IMR-90 (cell line): ENCODE measurements at regions not wholly inside any gene's neighbourhood (a gene's known extent, or its start where the extent isn't known, plus 50 kb on each side); places are given as distances from the start of the nearest gene placed in this dataset.

Source experiments
- ATAC-seq: fragments of 200-7000 bp; cut with Tn5 transposase; 2 replicates; pipeline ENCODE4 v1.9.1; 2020; ENCODE audit warnings: low read depth, mild to moderate bottlenecking, moderate library complexity
- BruUV-seq: library from RNA; stranded (reverse); fragments of 400-500 nt; replicated peaks from 2 replicates; lab custom pipeline; 2021; lab: Mats Ljungman, UMichigan
- CTCF ChIA-PET: fragments of 300-600 bp; formaldehyde crosslinking; extraction: SDS; loops from one replicate; lab custom pipeline; 2021; ENCODE audit warnings: antibody characterized with exemption; lab: Yijun Ruan, JAX
- POLR2A ChIA-PET: fragments of 300-600 bp; sonication (Branson Sonifier 250); formaldehyde crosslinking; loops from one replicate; lab custom pipeline; 2022; ENCODE audit warnings: antibody characterized with exemption; ENCODE audit not compliant: unreplicated experiment; lab: Charles Lee
- DNase-seq: peaks from one replicate; pipeline ENCODE4 v3.0.0; 2013
- H2AFZ ChIP-seq: replicated peaks from 2 replicates; pipeline ENCODE3; 2013; ENCODE audit warnings: low read length, mild to moderate bottlenecking; ENCODE audit not compliant: poor library complexity
- H2AK5ac ChIP-seq: 2 replicates; pipeline ENCODE4 v1.6.1; 2013; ENCODE audit warnings: low read depth, low read length, inconsistent platforms
- H2AK9ac ChIP-seq: replicated peaks from 2 replicates; pipeline ENCODE3; 2013; ENCODE audit warnings: mild to moderate bottlenecking, low read depth, low read length, moderate library complexity; ENCODE audit not compliant: poor library complexity
- H2BK120ac ChIP-seq: 2 replicates; pipeline ENCODE4 v1.6.1; 2013; ENCODE audit warnings: low read depth, low read length, inconsistent platforms
- H2BK15ac ChIP-seq: 3 replicates; pipeline ENCODE4 v1.6.1; 2013; ENCODE audit warnings: low read depth, low read length, inconsistent platforms
- H2BK20ac ChIP-seq: 2 replicates; pipeline ENCODE4 v1.6.1; 2013; ENCODE audit warnings: low read depth, mild to moderate bottlenecking, inconsistent platforms, low read length, moderate library complexity
- H2BK5ac ChIP-seq: 2 replicates; pipeline ENCODE4 v1.6.1; 2013; ENCODE audit warnings: mild to moderate bottlenecking, low read depth, low read length, inconsistent platforms; ENCODE audit not compliant: poor library complexity, severe bottlenecking
- H3K14ac ChIP-seq: replicated peaks from 2 replicates; pipeline ENCODE4 v1.6.1; 2013; ENCODE audit warnings: low read depth, low read length, inconsistent platforms
- H3K18ac ChIP-seq: 2 replicates; pipeline ENCODE4 v1.6.1; 2013; ENCODE audit warnings: low read depth, low read length, control low read depth
- H3K23ac ChIP-seq: 2 replicates; pipeline ENCODE4 v1.6.1; 2013; ENCODE audit warnings: low read depth, low read length, inconsistent platforms
- H3K27ac ChIP-seq: 2 replicates; pipeline ENCODE4 v1.5.1; 2013; ENCODE audit warnings: mild to moderate bottlenecking, control low read depth, low read length; ENCODE audit not compliant: insufficient read depth
- H3K27me3 ChIP-seq: 2 replicates; pipeline ENCODE4 v1.6.1; 2013; ENCODE audit warnings: low read length; ENCODE audit not compliant: control insufficient read depth, insufficient read depth
- H3K36me3 ChIP-seq: 2 replicates; pipeline ENCODE4 v1.6.1; 2013; ENCODE audit warnings: low read length, mixed read lengths; ENCODE audit not compliant: control insufficient read depth, insufficient read depth
- H3K4ac ChIP-seq: 2 replicates; pipeline ENCODE4 v1.6.1; 2013; ENCODE audit warnings: low read depth, low read length, inconsistent platforms
- H3K4me1 ChIP-seq: 2 replicates; pipeline ENCODE4 v1.6.1; 2013; ENCODE audit warnings: low read length, mixed read lengths; ENCODE audit not compliant: control insufficient read depth, insufficient read depth
- H3K4me2 ChIP-seq: 2 replicates; pipeline ENCODE4 v1.6.1; 2013; ENCODE audit warnings: low read depth, mild to moderate bottlenecking, control low read depth, low read length, moderate library complexity
- H3K4me3 ChIP-seq: 2 replicates; pipeline ENCODE4 v1.5.1; 2013; ENCODE audit warnings: low read depth, mild to moderate bottlenecking, control low read depth, low read length, moderate library complexity; ENCODE audit not compliant: insufficient read depth
- H3K56ac ChIP-seq: 2 replicates; pipeline ENCODE4 v1.6.1; 2013; ENCODE audit warnings: low read length, inconsistent platforms; ENCODE audit not compliant: insufficient read depth; ENCODE audit errors: extremely low read depth
- H3K79me1 ChIP-seq, 2 experiments: 2 replicates each; pipeline ENCODE4 v1.6.1; 2013; ENCODE audit warnings: low read length in 2 of 2, inconsistent platforms in 1 of 2, low read depth in 1 of 2
- H3K9ac ChIP-seq: 2 replicates; pipeline ENCODE4 v1.6.1; 2013; ENCODE audit warnings: low read depth, low read length, control low read depth
- H3K9me1 ChIP-seq: 2 replicates; pipeline ENCODE4 v1.6.1; 2013; ENCODE audit warnings: low read length, inconsistent platforms; ENCODE audit not compliant: insufficient read depth
- H3K9me3 ChIP-seq: 2 replicates; pipeline ENCODE4 v1.6.1; 2013; ENCODE audit warnings: low read length; ENCODE audit not compliant: control insufficient read depth, insufficient read depth
- H4K20me1 ChIP-seq: 2 replicates; pipeline ENCODE4 v1.6.1; 2013; ENCODE audit warnings: low read length, inconsistent platforms; ENCODE audit not compliant: insufficient read depth
- H4K5ac ChIP-seq: 2 replicates; pipeline ENCODE4 v1.6.1; 2013; ENCODE audit warnings: mild to moderate bottlenecking, low read depth, low read length, control low read depth
- H4K8ac ChIP-seq, 2 experiments: 2 replicates each; pipeline ENCODE4 v1.6.1; 2013; ENCODE audit warnings: low read depth in 2 of 2, low read length in 2 of 2, control low read depth in 1 of 2, inconsistent platforms in 1 of 2
- H4K91ac ChIP-seq: 2 replicates; pipeline ENCODE4 v1.6.1; 2013; ENCODE audit warnings: low read depth, low read length, inconsistent platforms; ENCODE audit not compliant: insufficient read depth
- BHLHE40 ChIP-seq: fragments of 150-350 bp; IDR thresholded peaks from 2 replicates; pipeline ENCODE4 v1.6.1; 2016; ENCODE audit warnings: mild to moderate bottlenecking, low read depth, low read length
- CEBPB ChIP-seq: IDR thresholded peaks from 2 replicates; pipeline ENCODE4 v1.6.1; 2012; ENCODE audit warnings: low read depth, low read length, improper control_type of control experiment
- CHD1 ChIP-seq: IDR thresholded peaks from 2 replicates; pipeline ENCODE4 v1.6.1; 2012; ENCODE audit warnings: low read depth, low read length, improper control_type of control experiment
- FOS ChIP-seq: fragments of 150-350 bp; IDR thresholded peaks from 2 replicates; pipeline ENCODE4 v1.6.1; 2016; ENCODE audit warnings: low read depth, low read length
- MAFK ChIP-seq: IDR thresholded peaks from 2 replicates; pipeline ENCODE4 v1.6.1; 2012; ENCODE audit warnings: low read depth, low read length, improper control_type of control experiment
- MXI1 ChIP-seq: IDR thresholded peaks from 2 replicates; pipeline ENCODE4 v1.6.1; 2012; ENCODE audit warnings: low read depth, mild to moderate bottlenecking, low read length, moderate library complexity, borderline replicate concordance
- NFE2L2 ChIP-seq: fragments of 150-350 bp; IDR thresholded peaks from 2 replicates; pipeline ENCODE4 v1.6.1; 2016; ENCODE audit warnings: low read depth, mild to moderate bottlenecking, low read length
- POLR2A ChIP-seq: IDR thresholded peaks from 2 replicates; pipeline ENCODE4 v1.6.1; 2012; ENCODE audit warnings: mild to moderate bottlenecking, low read depth, low read length
- RAD21 ChIP-seq: IDR thresholded peaks from 2 replicates; pipeline ENCODE4 v1.6.1; 2012; ENCODE audit warnings: low read length, improper control_type of control experiment
- RCOR1 ChIP-seq: IDR thresholded peaks from 2 replicates; pipeline ENCODE4 v1.6.1; 2012; ENCODE audit warnings: mild to moderate bottlenecking, low read length, improper control_type of control experiment; ENCODE audit not compliant: insufficient replicate concordance
- RFX5 ChIP-seq: IDR thresholded peaks from 2 replicates; pipeline ENCODE4 v1.8.0; 2012; ENCODE audit warnings: low read depth, mild to moderate bottlenecking, low read length, moderate library complexity
- WGBS, 2 experiments: methylation state at CpG; one replicate each; pipeline versions ENCODE4 v1.1.5 to v1.1.7; 2013; ENCODE audit warnings: missing lambda C conversion rate in 2 of 2; ENCODE audit not compliant: insufficient read length in 1 of 2; ENCODE audit errors: extremely low coverage in 2 of 2; 5-methylcytosine and 5-hydroxymethylcytosine counted together
- dilution Hi-C: fragments of 300-500 bp; cut with HindIII; formaldehyde crosslinking; loops from one replicate; pipeline ENCODE4 v1.14.3; 2018; ENCODE audit warnings: low sequenced_read_pairs; ENCODE audit not compliant: unreplicated experiment
- in situ Hi-C: fragments of 300-500 bp; cut with MboI; formaldehyde crosslinking; loops from 3 replicates; pipeline ENCODE4 v1.14.3; 2019; ENCODE audit warnings: low sequenced_read_pairs, inconsistent platforms, mixed read lengths
- intact Hi-C: fragments of 100-400 bp; cut with micrococcal nuclease; formaldehyde crosslinking; loops from 2 replicates; pipeline ENCODE4 v1.10.0; 2022
- TF ChIP-seq, protein P1 (sequence below): fragments of 150-350 bp; IDR thresholded peaks from 2 replicates; pipeline ENCODE4 v1.6.1; 2017; ENCODE audit warnings: mild to moderate bottlenecking, antibody characterized with exemption, low read length, low read depth

- Histone ChIP-seq H3K4me1 (peaks cover 5% of the 10 kb centered on the region; the same call in 1 of the 2 replicates), H2BK5ac (no peak overlapping the region), H3K9ac (no peak overlapping the region), H3K36me3 (no peaks in the 10 kb centered on the region), H2AFZ (no peak overlapping the region), H3K27me3 (peaks cover 2% of the 10 kb centered on the region; the same call in 1 of the 2 replicates), H4K20me1 (no peaks in the 10 kb centered on the region), H3K4me3 (no peak overlapping the region), H3K4me2 (no peak overlapping the region), H3K79me1 (no peaks in the 10 kb centered on the region), H3K4ac (no peak overlapping the region), H4K8ac (no peak overlapping the region), H3K9me3 (no peaks in the 10 kb centered on the region), H4K91ac (no peak overlapping the region), H3K14ac (no peak overlapping the region), H3K9me1 (no peaks in the 10 kb centered on the region), H2BK20ac (no peak overlapping the region), H2AK5ac (no peak overlapping the region), H2BK15ac (no peak overlapping the region), H2AK9ac (no peak overlapping the region), H3K56ac (no peak overlapping the region), H3K18ac (no peak overlapping the region), H3K27ac (no peak overlapping the region), H2BK120ac (no peak overlapping the region), H3K23ac (no peak overlapping the region), H4K5ac (no peak overlapping the region)
- ATAC-seq: no peak
- dilution Hi-C loops (no loop called here), in situ Hi-C loops (no loop called here), intact Hi-C loops (no loop called here)
- WGBS, 2 experiments: no CpG with 5 or more reads among the region's 4 CpGs
- POLR2A ChIA-PET: no interaction called here
- BruUV-seq: no TSS peak
- TF ChIP-seq POLR2A: no peak
- TF ChIP-seq CHD1: no peak
- TF ChIP-seq, protein P1, sequence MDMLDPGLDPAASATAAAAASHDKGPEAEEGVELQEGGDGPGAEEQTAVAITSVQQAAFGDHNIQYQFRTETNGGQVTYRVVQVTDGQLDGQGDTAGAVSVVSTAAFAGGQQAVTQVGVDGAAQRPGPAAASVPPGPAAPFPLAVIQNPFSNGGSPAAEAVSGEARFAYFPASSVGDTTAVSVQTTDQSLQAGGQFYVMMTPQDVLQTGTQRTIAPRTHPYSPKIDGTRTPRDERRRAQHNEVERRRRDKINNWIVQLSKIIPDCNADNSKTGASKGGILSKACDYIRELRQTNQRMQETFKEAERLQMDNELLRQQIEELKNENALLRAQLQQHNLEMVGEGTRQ: no peak
- TF ChIP-seq FOS: no peak
- no peak for TF ChIP-seq MXI1
- no peak for TF ChIP-seq BHLHE40
- no peak for TF ChIP-seq MAFK
- TF ChIP-seq RAD21: no peak
- TF ChIP-seq CEBPB: no peak
- TF ChIP-seq RFX5: no peak
- TF ChIP-seq NFE2L2: no peak
- TF ChIP-seq RCOR1: no peak
- DNase-seq: no peak
- CTCF ChIA-PET: interaction anchor here (0.7 to 0.8 kb wide), 2 partner anchors 69 to 96 kb away, joined by 3 read pairs; no protein-coding TSS in a partner anchor
These were observed 55.3 kb upstream of the PIM1 start for GRCh38 chr6:37114612-37115011.
